NCI-H1694 (cell line): ENCODE measurements at regions not wholly inside any gene's neighbourhood (a gene's known extent, or its start where the extent isn't known, plus 50 kb on each side); places are given as distances from the start of the nearest gene placed in this dataset.

Experiments used
- DNase-seq: peaks from one replicate; lab custom pipeline; 2025; lab: John Stamatoyannopoulos, UW

- no peak for DNase-seq
Observed at GRCh38 chr5:173764332-173765028, 123.7 kb upstream of the CPEB4 start.

DNA sequence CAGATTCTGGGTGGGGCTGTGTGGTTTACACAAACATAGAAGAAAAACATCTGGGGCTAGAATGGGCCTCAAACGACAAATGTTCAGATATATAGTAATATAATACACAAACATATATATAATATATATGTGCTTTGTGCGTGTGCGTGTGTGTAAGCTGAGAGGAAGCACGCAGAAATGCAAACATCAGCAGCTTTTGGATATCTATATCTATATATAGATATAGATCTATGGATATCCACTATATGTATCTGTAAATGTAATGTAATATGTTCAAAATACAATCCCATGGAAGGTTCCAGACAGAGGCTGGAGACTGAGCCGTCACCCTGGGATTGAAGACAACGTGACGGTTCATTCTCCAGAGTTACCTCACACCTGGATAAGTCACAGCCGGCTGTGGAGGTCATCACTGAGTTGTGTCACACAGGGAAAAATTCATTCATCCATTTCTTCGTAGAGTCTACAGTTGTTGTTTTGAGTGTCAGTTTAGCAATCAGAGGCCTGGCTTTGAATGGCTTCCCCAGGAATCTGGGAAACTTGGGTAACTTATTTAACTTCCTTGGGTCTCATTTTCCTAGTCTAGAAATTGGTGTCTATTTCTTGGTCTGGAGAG, 123.0 kb upstream of the CPEB4 start:
- DNase-seq: no peak

- no peak for DNase-seq
Observed at GRCh38 chr5:173765661-173766060, 122.5 kb upstream of the CPEB4 start.

DNA sequence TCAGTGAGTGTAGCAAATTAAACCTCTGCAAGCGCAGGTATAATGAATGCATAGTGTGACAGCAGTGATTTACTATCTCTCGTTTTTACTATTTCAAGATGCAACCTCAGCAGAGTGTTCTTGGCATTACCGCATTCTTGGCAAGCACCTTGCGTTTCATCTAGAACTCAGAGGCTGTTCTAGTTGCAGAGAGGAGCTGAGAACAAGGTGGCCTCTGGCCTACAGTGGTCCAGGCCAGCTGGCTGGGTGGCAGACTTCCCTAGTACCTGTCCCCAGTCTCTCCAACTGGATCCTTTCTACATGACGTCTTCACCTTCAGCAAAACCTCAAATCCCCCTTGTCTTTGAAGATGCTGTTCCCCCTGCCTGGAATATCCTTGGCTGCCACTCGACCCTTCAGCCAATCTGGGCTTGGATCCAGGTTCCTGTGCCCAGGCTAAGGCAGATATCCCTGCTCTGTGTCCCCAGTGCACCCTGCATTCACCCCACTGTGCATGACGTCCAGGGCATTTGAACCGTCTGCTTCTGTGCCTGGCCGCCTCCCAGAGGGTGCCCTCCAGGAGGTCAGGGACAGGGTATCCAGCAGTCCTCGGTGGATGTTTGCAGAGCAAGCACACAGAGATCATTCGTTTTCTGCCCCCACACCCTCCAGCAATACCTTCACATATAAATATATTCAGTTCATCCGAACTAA, 120.4 kb upstream of the CPEB4 start:
- no peak for DNase-seq

GRCh38 chr5:173768267-173768806, 119.8 kb upstream of the CPEB4 start:
- peak; percentile 46 for DNase-seq

DNA sequence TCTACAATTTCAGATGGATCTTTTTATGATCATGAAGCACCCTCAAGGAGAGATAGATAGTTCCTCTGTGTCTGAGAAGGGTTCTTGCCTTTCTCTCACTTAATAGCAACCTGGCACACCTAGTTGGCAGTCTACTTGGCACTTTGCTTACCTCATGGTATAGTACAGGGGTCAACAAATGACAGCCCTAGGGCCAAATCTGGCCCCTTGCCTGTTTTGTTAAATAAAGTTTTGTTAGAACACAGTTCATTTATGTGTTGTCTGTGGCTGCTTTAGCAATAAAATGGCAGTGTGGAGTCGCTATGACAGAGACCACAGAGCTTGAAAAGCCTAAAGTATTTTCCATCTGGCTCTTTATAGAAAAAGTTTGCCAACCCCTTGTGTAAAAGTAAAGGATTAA, 119.3 kb upstream of the CPEB4 start:
- DNase-seq: no peak

DNA sequence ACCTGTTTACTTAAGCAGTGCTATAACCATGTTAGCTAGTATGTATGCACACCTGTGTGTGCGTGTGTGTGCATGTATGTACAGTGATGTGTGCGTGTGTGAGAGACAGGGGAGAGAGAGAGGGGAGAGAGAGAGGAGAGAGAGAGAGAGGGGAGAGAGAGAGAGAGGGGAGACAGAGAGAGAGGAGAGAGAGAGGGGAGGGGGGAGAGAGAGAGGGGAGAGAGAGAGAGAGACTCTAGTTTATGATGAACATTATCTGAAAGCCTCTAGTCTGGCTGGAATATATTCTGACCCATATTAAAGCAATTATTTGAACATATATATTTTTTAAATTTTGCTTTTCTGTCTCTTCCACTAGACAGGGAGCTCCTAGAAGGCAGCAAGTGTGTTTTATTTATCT, 117.5 kb upstream of the CPEB4 start:
- no peak for DNase-seq

GRCh38 chr5:173771121-173771724, 116.9 kb upstream of the CPEB4 start:
- no peak for DNase-seq

GRCh38 chr5:173771725-173772383, 116.3 kb upstream of the CPEB4 start:
- DNase-seq: no peak

- DNase-seq: peak; percentile 44
Observed at GRCh38 chr5:173772384-173773059, 115.6 kb upstream of the CPEB4 start.

DNA sequence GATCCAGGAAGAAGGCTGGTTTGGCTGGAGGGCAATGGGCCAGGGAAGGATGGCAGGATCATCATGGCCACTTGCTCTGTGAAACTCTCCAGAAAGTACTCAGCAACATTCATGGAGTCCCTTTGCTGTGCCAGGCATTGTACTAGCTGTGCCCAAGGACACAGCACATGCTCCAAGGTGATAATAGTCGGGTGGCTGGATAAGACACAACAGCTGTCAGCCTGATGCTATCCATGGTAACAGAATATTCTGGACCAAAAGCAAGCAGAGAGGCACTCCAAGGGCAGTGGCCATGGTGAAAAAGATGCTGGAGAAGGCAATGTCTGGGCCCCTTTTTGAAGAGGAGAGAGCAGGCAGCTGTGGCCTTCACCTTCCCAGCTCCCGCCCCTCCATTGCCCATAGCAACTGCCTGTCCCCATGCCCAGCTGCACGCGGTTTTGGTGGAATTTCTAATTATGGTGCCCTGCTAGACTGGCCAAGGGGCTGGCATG, 113.8 kb upstream of the CPEB4 start:
- no peak for DNase-seq

DNA sequence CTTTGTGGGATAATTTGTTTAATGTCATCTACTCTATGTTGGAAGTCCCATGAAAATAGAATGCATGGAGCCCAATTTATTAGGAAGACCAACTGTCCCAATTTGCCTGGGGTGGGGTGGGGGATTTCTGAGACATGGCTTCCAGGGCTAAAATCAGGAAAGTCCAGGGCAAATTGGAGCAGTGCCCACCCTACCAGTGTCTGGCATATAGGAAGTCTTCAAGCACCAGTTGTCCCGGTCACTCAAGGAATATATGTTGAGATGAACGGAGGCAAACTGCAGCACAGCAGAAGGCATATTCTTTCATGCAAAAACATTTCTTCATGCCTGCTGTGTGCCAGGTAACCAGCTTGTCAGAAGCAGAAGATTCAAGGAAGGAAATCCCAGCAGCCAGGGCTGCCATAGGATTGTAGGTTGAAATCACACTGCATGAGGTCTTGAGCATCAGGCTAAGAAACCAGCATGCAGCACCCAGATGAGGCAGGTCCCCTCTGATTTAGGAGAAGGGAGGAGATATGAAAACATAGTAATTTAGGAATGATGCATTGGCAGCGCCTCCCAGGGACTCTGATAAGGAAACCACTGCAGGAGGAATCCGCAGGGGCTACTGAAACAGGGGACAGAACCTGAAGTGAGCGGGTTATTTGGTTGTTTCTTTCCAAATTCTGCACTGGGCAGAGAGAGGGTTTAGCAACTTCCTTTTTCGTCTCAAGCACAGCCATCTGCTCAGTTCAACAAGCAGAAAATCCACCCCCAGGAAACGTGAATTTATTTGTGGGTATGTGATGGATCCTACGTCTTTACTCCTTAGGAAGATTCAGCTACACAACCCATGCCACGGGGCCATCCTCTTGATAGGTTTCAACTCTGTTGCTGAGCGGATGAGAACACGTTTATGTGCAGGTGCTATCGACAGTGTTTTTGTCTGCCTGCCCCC, 112.6 kb upstream of the CPEB4 start:
- DNase-seq: no peak

- DNase-seq: no peak
Observed at GRCh38 chr5:173777149-173777548, 111.0 kb upstream of the CPEB4 start.

DNA sequence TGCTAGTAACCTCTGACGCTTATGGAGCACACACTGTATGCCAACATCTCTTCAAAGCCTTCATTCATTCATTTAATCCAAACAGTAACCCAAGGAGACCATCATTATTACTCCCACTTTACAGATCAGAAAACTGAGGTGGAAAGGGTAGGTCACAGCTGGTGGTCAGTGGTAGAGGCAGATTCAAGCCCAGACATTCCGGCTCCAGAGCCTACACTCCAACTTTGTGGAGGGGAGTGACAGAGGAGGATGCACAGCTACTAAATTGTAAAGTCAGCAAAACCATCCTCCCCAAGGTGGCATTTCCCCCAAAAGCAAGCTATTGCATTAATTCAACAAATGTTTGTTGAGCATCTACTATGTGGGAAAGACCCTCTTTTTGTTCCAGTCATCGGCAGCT, 110.5 kb upstream of the CPEB4 start:
- DNase-seq: no peak

DNA sequence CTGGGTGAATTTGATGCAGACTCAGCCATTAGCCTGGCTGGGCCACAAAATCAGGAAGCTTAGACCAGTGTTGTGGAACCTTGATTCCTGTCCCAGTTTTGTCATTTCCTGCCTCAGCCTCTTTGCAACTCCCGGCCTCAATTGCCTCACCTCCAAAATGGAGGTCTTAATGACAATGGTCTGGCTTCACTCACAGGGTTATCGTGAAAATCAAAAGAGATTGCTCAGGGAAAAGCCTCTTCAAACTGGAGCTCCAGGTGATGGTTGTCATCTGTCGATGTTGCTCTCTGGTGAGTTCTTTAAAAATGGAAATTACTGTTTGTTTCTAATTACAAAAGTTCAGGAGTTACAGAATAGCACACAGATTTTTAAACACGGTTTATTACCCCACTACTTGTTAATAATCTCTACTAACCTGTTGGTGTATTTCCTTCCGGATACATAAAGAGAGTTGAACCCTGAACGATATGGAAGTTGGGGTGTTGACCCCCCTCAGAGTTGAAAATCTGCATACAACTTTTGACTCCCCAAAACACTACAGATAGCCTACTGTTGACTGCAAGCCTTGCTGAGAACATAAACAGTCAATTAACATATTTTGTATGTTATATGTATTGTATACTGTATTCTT, 109.9 kb upstream of the CPEB4 start:
- DNase-seq: no peak

- DNase-seq: no peak
Observed at GRCh38 chr5:173778784-173779304, 109.3 kb upstream of the CPEB4 start.

DNA sequence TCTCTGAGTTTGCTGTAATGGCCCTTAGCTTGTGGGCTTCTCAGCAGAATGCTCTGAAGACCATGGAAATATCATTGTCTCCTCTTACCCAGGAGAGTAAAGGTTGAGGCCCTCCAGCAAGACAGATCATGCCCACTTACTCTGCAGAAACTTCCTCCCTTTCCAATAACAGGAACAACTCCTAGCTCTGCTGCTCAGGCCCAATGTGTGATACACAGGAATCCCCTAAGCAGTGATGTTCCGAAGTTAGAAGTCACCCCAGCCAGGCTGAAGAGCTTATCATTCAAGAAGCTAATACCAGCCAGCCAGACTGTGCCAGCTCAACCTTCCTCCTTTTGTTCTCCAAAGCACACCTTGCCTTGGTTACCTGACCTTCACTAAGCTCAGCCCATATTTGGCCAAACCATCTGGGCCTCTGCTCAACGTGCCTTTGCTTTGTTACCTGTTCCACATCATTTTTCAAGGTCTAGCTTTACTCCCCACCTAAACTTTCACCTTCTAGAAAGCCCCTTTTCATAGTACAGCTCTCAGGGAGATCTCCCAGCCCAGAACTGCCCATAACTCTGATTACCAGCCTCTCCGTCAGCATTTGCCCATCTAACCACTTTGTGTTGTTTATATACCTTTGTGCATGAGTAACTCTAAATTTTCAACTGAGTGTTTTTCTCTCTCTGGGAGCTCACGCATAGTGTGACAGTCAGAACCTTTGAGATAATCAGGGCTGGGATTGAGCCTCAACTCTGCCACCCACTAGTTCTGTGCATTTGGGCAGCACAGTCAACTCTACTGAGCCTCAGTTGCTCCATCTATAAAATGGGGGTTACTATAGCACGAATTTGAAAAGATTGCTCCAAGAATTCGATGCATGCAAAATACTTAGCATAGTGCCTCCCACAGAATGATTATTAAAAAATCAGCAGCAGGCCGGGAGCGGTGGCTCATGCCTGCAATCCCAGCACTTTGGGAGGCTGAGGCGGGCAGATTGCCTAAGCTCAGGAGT, 107.6 kb upstream of the CPEB4 start:
- DNase-seq: no peak

- no peak for DNase-seq
Observed at GRCh38 chr5:173781432-173781815, 106.7 kb upstream of the CPEB4 start.
